Fibroblast of skin of left biceps (primary cell): ENCODE measurements at regions not wholly inside any gene's neighbourhood (a gene's known extent, or its start where the extent isn't known, plus 50 kb on each side); places are given as distances from the start of the nearest gene placed in this dataset.
"Not testable (repeated sequence)": the region's sequence is repeated elsewhere in the genome, so short reads cannot be mapped to it uniquely, and the experiment has no call there.

Experiments
- DNase-seq, 2 experiments: peaks; one replicate each; pipeline ENCODE4 v3.0.0-alpha.2; 2013; ENCODE audit warnings: low read depth in 2 of 2

DNA sequence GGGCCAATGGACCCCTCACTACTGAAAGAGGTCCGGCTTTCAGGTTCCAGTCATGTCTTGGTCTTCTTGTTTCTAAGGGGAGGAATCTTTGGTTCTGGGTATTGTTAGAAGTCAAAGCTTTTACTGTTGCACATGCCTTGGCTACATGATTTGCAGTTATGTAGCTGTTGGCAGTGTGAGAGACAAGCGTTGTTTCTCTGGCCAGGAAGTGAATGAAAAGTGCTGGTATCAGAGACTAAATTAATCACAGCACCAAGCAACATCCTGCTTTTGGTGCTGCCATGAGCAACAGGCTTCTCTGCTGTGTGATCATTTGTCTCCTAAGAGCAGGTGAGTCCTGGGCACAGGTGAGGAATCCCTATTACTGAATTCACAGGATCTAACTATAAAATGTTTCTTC lies 100.1 kb upstream of the PRSS3 start:
- no peak for DNase-seq

DNA sequence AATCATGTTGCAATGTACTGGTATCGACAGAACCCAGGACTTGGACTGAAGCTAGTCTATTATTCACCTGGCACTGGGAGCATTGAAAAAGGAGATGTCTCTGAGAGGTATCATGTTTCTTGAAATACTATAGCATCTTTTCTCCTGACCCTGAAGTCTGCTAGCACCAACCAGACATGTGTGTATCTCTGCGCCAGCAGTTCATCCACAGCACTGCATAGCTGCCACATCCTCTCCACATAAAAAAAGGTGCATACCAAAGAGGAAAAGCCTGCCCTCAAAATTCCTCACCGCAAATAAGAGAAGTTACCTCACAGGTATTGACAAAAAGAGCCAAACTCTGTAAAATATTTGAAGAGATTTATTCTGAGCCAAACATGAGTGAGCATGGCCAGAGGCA lies 99.5 kb upstream of the PRSS3 start:
- no peak for DNase-seq

DNA sequence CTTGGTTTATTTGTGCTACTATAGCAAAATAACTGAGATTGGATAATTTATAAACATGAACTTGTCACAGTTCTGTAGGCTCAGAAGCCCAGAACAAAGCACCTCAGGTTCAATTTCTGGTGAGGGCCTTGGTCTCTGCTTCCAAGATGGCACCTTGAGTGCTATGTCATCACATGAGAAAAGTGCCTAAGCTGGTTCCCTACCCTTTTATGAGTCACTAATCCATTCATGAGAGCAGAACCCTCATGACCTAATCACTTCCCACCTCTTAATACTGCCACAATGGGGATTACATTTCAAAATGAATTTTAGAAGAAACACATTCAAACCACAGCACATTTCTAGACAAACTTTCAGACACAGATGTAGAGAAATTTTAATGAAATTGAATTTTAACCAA lies 98.2 kb upstream of the PRSS3 start:
- DNase-seq, result no peak

DNA sequence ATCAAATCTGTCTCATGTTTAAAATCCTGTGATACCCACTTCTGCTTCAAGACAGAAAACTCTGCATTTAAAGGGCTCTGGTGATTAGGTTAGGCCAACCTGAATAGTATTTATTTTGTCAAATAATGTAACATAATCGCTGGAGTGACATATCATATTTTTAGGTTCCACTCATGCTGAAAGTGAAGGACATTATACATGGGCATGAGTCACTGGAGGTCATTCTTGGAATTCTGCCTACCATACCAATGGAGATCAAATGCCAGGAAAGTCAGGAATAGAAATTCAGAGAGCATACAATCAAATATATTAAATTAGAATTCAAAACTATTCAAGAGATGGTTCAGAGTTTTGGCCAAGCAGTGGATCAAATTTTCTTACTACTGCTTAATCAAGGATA lies 97.1 kb upstream of the PRSS3 start:
- no peak for DNase-seq

DNA sequence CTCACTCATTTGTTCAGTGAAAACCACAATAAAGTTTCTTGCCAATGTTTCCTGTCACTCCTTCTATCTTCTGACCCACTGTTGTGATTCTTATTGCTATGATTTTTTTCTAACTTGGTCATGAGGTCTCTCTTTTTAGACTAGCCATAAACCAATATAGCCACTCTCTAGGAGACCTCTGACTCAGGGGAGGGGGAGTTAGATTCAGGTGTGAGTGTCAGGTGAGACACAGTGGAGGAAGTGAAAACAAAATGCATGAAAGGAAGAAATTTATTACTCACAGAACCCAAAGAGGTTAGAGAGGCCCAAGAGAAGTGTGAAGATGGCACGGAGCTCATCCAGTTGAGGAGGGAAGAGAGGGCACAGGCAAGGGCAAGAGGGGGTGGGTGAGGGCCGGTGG lies 94.4 kb upstream of the PRSS3 start:
- not testable (repeated sequence) for DNase-seq

DNA sequence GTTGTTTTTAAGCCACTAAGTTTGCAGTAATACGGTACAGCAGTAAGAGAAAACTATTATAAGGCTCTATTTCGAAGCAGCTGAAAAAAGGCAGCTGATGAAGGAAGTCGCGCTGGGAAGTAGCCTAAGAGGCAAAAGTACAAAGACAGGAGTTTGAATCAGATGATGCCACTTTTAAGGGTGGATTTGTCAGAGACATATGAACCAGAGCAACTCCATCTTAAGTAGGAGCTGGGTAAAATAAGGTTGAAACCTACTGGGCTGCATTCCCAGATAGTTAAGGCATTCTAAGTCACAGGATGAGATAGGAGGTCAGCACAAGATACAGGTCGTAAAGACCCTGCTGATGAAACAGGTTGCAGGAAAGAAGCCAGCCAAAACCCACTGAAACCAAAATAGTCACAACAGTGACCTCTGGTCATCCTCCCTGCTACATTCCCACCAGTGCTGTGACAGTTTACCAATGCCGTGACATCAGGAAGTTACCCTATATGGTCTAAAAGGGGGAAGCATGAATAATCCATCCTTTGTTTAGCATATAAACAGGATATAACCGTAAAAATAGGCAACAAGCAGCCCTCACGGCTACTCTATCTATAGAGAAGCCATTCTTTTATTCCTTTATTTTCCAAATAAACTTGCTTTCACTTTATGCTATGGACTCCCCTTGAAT lies 91.8 kb upstream of the PRSS3 start:
- DNase-seq, result no peak

DNA sequence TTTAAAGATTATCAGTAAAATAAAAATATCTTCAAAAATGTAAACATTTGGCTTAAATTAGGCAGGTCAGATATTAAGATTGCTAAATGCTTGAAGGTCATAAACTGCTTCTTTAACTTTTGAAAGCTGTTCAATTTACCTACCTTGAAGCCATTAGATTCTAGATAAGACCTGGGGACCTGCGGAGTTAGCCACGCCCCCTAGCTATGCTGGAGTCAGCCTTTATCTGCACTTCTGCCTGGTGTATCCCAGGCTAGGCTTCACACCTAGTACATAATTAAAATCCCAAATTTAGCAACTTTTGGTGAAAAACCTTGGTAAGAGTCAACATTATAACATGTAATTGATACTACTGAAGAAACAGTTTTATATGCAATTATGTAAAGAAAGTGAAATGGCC lies 89.9 kb upstream of the PRSS3 start:
- not testable (repeated sequence) for DNase-seq

DNA sequence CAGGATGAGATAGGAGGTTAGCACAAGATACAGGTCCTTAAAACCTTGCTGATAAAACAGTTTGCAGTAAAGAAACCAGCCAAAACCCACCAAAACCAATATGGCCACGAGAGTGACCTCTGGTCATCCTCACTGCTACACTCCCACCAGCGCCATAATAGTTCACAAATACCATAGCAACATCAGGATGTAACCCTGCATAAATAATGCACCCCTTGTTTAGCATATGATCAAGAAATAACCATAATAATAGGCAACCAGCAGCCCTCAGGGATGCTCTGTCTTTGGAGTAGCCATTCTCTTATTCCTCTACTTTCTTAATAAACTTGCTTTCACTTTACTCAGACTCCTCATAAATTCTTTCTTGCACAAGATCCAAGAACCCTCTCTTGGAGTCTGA lies 86.9 kb upstream of the PRSS3 start:
- no peak for DNase-seq

DNA sequence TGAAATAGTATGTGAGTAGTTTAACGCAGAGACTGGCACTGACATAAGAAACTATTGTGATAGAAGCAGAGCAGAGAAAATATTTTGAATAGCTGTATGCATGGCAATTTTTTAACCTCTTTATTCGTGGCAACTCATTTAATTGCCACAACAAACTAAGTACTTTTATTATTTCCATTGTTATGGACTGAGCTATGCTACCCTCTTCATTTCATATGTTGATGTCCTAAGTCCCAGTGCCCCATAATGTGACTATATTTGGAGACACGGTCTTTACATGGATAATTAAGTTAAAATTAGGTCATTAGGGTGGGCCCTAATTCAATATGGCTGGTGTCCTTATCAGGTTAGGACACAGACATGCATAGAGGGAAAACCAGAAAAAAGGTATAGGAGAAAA lies 86.1 kb upstream of the PRSS3 start:
- no peak for DNase-seq

DNA sequence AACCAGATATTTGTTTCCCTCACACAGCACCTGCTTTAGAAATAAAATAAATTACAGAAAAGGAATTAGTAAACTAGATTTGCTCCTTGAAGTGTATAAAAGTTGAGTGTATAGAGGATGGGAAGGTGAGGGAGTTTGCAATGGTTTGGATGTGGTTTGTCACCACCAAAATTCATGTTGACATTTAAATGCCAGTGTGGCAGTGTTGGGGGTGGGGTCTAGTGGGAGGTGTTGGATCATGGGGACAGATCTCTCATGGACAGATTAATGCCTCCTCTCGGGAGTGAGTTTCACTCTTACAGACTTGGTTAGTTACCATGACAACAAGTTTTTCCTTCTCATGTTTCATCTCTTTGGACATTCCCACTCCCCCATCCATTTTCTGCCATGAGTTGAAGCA lies 83.9 kb upstream of the PRSS3 start:
- not testable (repeated sequence) for DNase-seq

DNA sequence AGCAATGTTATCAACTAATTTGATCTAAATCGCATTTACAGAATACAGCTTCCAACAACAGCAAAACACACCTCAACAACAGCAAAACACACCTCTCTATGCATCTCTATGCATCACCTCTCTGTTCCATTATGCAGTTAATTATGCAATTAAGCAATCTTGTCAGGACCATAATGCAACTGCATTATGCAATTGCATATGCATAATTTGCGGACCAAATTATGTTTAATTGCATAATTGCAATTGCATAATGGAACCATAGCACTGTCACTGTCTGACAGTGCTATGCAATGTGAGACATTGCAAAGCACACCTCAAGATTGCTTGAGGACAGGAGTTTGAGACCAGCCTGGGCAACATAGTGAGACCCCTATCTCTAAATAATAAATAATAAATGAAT lies 80.4 kb upstream of the PRSS3 start:
- no peak for DNase-seq

DNA sequence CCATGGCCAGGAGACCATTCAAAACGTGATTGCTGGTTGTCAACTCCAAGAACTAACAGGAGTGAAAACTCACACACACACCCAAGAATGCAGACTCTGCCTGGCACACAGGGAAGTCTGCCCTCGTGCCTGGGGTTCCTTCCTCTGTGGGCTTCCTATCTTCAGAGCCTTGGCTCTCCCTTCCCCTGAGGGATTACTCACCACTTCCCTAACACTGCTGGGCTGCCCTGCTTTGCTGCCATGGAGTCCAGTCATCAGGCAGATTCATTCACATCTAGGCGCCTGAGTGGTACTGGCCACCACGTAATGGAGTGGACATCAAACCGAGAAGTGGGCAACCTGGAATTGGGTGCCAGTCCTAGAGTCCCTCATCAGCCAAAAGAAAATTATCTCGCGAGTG lies 76.4 kb upstream of the PRSS3 start:
- no peak for DNase-seq

DNA sequence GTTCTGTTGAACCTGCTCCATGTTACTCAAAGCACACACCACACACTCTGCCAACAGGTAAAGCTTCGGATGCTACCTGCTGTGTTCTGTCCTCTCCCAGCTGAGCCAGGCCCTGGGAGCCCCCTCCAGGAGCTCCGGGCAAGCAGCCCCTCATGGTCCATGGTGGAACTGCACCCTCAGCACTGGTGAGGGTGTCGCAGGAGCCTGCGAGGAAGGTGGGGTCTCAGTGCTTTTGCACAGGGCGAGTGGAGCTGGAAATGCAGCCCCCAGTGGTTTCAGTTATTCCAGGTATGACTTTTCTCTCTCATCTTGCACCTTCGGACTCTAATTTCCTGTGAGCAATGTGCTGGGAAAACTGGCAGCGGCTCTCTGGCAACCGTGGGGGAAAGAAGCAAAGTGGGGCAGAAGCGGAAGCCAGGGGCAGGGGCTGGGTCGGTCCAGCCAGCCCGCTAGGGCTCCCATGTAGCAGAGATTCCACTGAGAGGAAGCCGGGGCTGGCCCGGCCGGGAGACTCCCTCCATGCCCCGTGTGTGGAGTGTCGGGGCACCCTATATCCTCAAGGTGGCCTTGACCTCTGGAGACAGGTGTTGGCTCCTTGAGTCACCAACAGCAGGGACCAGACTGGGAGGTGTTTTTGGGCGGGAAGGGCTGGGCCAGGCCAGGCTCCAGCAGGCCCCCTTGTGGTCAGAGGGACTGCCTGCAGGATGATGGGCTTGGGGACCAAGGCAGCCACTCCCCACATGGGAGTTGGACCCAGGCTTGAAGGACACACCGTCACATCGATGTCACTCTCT lies 75.6 kb upstream of the PRSS3 start:
- no peak for DNase-seq

DNA sequence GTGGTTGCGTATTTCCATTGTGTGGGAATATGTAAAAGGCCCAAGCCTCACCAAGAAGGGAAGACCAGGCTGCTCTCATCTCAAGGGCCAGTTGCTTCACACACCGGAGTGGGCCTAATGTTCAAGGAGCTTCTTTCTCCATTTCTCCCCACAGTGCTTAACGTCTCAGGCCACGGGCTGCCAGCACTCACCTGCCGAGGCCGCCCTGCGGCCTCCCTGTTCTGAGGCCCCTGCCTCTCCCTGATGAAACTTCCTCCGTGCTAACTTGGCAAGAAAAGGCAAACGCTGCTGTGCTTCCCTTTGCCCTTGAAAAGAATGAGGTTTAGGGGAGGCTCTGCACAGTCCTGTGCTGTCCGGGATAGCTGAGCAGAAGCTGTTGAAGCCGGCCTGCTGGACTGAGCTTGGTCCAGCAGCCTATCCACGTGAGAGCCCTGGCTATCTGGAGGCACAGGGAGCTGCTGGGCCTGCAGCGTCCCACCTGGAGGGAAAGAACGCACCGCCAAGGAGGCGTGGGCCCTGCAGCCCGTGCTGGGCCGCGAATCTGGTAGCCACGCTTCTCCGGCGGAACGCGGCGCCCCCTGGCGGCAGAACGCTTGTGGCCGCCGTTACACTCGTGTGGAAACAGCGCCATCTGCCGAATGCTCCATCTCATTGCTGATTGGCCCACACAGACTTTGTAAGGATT lies 73.5 kb upstream of the PRSS3 start:
- peak; percentile 10 to 37 for DNase-seq

DNA sequence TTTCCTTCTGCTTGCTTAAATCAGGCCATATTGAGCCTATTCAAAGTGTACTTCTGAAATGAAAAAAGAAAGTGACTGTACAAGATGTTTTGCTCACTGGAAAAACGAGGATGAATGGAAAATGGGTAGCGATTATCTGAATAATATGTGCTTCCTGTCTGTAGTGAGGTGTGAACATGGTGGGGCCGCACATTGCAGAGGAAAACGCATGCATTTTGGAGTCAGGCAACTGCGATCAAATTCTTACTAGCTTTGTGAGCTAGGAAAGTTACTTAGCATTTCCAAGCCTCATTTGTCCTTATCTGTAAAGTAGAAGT lies 73.0 kb upstream of the PRSS3 start:
- DNase-seq, result no peak

DNA sequence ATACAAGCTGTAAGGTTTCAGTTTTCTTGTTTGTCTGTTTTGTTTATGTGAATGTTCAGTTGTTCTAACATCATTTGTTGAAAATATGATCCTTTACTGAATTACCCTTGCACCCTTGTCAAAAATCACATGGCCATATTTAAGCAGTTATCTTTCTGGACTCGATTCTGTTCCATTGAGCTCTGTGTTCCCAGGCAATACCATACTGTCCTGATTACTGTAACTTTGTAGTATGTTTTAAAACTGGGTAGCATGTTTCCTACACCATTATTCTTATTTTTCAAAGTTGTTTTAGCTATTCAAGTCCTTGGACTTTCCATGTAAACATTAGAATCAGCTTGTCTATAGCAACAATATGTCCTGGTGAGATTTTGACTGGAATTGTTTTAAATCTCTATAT lies 66.7 kb upstream of the PRSS3 start:
- DNase-seq, result no peak

DNA sequence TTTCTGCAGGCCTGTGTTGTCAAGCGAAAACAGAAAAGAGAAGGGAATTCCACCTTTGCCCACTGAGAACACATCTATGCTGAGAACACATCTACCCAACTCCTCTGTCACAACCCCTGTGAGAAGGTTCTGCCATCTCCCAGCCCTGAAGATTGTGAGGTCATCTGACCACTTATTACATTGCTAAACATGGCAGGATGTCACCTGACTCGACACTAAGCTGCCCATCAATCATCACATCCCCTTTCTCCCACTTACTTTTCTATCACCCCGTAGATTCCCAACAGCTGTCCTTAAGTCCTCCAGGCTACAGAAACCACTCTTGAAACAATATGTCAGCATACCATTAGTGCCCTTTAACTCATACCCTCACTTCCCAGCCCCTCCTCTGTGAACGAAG lies 64.2 kb upstream of the PRSS3 start:
- DNase-seq, result no peak

DNA sequence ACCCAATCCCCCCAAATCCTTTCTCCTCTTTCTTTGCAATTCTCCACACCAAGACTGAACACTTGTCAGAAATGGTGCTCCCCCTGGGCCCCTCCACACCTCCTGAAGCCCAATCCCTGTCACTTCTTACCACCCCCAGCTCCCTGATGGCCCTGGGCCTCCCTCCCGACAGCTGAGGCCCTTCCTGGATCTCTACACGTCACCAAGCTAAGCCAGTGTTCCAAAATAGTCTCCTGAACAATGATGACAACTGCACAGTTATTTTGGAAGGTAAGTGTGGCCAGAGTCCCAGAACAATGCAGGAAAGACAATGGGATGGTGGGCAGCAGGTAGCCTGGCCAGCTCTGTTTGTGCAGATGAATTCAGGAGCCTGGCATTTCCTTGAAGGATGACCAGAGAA lies 63.7 kb upstream of the PRSS3 start:
- DNase-seq, result no peak

DNA sequence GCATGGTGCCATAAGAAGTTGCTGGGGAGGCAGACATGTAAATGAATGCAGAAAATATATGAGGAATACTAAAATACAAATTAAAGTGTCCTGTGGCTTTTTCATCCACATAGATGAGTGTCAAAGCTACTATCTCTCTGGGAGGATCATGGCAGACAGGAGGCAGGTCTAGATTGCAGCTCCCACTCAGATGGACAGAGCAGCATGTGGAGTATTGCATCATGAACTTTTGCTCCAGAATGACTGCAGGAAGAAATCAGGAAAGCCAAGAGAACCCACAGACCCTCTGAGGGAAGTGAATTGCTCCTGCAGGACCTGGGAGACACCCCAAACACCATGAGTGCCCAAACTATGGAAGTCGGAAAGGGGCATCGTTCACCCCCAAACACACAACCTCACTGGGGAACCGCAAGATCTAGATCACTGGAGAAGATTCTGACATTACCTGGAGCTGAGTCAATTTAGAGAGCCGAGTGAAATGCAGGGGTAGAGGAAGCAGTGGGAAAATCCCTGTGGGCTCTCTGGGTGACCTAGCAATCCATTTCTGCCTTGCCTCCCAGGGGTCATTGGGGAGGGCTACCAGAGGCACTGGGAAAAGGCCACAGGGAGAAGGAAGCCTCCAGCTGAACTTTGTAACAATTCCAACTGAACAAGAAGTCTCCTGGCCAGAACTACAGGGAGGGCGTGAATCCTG lies 61.0 kb upstream of the PRSS3 start:
- not testable (repeated sequence) for DNase-seq

DNA sequence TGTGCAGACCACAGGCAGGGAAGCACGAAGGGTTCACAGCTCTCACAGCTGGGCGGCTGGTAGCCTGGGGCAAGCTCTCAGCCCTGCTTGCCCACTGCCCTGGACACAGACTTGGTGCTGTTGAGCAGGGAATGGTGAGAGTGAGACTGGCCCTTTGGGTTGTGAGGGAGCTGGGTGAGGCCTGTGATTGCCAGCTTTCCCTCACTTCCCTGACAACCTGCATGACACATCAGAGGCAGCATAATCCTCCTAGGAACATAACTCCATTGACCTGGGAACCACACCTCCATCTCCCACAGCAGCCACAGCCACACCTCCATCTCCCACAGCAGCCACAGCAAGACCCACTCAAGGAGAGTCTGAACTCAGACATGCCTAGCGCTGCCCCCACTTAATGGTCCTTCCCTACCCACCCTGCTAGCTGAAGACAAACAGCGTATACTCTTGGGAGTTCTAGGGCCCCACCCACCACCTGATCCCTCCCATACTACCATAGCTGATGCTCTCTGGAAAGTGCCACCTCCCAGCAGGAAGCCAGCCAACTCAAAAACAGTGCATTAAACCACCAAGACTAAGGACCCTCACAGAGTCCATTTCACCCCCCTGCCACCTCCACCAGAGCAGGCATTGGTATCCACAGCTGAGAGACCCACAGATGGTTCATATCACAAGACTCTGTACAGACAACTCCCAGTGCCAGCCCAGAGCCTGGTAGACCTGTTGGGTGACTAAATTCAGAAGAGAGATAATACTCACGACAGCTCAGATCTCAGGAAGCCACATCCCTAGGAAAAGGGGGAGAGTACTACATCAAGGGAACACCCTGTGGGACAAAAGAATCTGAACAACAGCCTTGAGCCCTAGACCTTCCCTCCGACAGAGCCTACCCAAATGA lies 60.2 kb upstream of the PRSS3 start:
- not testable (repeated sequence) for DNase-seq

DNA sequence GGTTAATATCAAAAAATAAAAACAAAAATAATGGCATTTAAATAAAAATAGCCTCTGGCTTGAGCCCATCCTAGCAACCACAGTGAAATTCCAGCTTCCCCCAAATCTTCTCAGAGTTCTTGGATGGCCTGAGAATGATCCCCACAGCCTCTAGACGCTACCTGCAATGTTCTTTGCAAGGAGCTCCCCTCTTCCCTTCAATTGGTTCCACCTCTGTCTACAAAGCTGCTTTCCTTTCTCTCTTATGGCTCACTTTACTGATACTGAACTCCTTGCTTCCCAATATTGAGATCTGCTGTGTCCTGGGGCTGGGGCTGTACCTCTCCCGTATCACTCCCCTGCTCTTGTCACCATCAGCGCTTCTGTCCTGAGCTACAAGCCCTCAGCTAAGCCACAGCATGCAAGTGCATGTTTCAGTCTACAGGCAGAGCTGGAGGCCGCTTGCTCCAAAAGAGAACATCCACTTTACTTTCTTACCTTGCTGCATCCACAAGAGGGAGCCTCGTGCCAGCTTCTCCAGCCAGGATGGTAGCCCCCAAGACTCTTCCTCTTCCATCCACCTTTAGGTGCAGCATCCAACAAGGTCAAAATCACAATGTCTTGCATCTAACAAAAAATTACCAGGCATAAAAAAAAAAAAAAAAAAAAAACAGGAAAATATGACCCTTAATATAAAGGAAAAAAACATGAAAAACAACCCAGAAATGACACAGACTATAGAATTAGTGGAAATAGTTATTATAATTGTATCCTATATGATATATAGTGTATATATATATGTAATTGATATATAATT lies 57.4 kb upstream of the PRSS3 start:
- peak; percentile 5 to 6 for DNase-seq
